WTC11 (cell line): ENCODE measurements at regions not wholly inside any gene's neighbourhood (a gene's known extent, or its start where the extent isn't known, plus 50 kb on each side); places are given as distances from the start of the nearest gene placed in this dataset.

Experiments
- ATAC-seq: fragments of 200-7000 bp; cut with Tn5 transposase; 2 replicates; pipeline ENCODE4 v1.10.0; 2021; ENCODE audit warnings: mild to moderate bottlenecking, moderate library complexity
- CTCF ChIA-PET: fragments of 300-600 bp; sonication (Branson Sonifier 250); formaldehyde crosslinking; loops from one replicate; lab custom pipeline; 2021; ENCODE audit warnings: antibody characterized with exemption; lab: Charles Lee
- POLR2A ChIA-PET: fragments of 350-600 bp; sonication (Branson Sonifier 250); formaldehyde crosslinking; loops from one replicate; lab custom pipeline; 2021; ENCODE audit warnings: antibody characterized with exemption; lab: Charles Lee
- DNase-seq: peaks from one replicate; pipeline ENCODE4 v3.0.0; 2021; ENCODE audit warnings: low spot score
- H3K27ac Mint-ChIP-seq: 2 replicates; pipeline ENCODE4 v1.8.0; 2021; ENCODE audit warnings: mixed read lengths
- H3K27me3 Mint-ChIP-seq: 2 replicates; pipeline ENCODE4 v1.8.0; 2021; ENCODE audit warnings: low read depth, mild to moderate bottlenecking, moderate library complexity, mixed read lengths
- H3K36me3 Mint-ChIP-seq: 2 replicates; pipeline ENCODE4 v1.8.0; 2021; ENCODE audit warnings: mixed read lengths
- H3K4me1 Mint-ChIP-seq: 2 replicates; pipeline ENCODE4 v1.8.0; 2022; ENCODE audit warnings: mixed read lengths
- H3K4me3 Mint-ChIP-seq: 2 replicates; pipeline ENCODE4 v1.8.0; 2021; ENCODE audit warnings: mild to moderate bottlenecking, moderate library complexity, mixed read lengths
- H3K9me3 Mint-ChIP-seq: 2 replicates; pipeline ENCODE4 v1.8.0; 2021; ENCODE audit warnings: mixed read lengths
- AR ChIP-seq: fragments of 250-450 bp; sonication (Bioruptor Pico); IDR thresholded peaks from 2 replicates; pipeline ENCODE4 v1.9.0; 2021; ENCODE audit warnings: mild to moderate bottlenecking
- ATF2 ChIP-seq: sonication (generic); formaldehyde crosslinking; IDR thresholded peaks from 2 replicates; pipeline ENCODE4 v1.8.1; 2022; ENCODE audit warnings: low read depth, missing genetic modification reagents, borderline replicate concordance
- CTCF ChIP-seq: fragments of 200-600 bp; IDR thresholded peaks from 2 replicates; pipeline ENCODE4 v1.8.0; 2022; ENCODE audit warnings: antibody characterized with exemption
- E2F5 ChIP-seq: sonication (generic); formaldehyde crosslinking; IDR thresholded peaks from 2 replicates; pipeline ENCODE4 v1.8.1; 2022; ENCODE audit warnings: mild to moderate bottlenecking, moderate library complexity, missing genetic modification reagents
- EMX1 ChIP-seq: fragments of 250-450 bp; sonication (Bioruptor Pico); IDR thresholded peaks from 2 replicates; pipeline ENCODE4 v1.8.0; 2021; ENCODE audit warnings: mild to moderate bottlenecking
- FOXP1 ChIP-seq: sonication (generic); formaldehyde crosslinking; IDR thresholded peaks from 2 replicates; pipeline ENCODE4 v1.8.0; 2022; ENCODE audit warnings: missing genetic modification reagents, mild to moderate bottlenecking, moderate library complexity, borderline replicate concordance
- GRHL2 ChIP-seq: fragments of 250-450 bp; sonication (Bioruptor Pico); IDR thresholded peaks from 2 replicates; pipeline ENCODE4 v1.8.0; 2022; ENCODE audit warnings: mild to moderate bottlenecking, moderate library complexity; ENCODE audit not compliant: insufficient replicate concordance, severe bottlenecking
- GTF2I ChIP-seq: fragments of 250-450 bp; sonication (Bioruptor Pico); conservative IDR thresholded peaks from 2 replicates; pipeline ENCODE4 v1.4.0; 2021; ENCODE audit warnings: mild to moderate bottlenecking
- IRF2 ChIP-seq: sonication (generic); formaldehyde crosslinking; IDR thresholded peaks from 2 replicates; pipeline ENCODE4 v1.8.0; 2022; ENCODE audit warnings: low read depth, missing genetic modification reagents, borderline replicate concordance
- NFE2L1 ChIP-seq: sonication (generic); formaldehyde crosslinking; IDR thresholded peaks from 2 replicates; pipeline ENCODE4 v1.8.1; 2023; ENCODE audit warnings: missing genetic modification reagents
- NR3C1 ChIP-seq: sonication (generic); formaldehyde crosslinking; conservative IDR thresholded peaks from 2 replicates; pipeline ENCODE4 v1.8.1; 2023; ENCODE audit warnings: low read depth, mild to moderate bottlenecking, missing genetic modification reagents
- PRRX2 ChIP-seq: fragments of 250-450 bp; sonication (Bioruptor Pico); IDR thresholded peaks from 2 replicates; pipeline ENCODE4 v1.8.0; 2021; ENCODE audit warnings: mild to moderate bottlenecking
- RORB ChIP-seq: fragments of 250-450 bp; sonication (Bioruptor Pico); IDR thresholded peaks from 2 replicates; pipeline ENCODE4 v1.9.0; 2021; ENCODE audit warnings: mild to moderate bottlenecking
- STAT6 ChIP-seq: sonication (generic); formaldehyde crosslinking; conservative IDR thresholded peaks from 2 replicates; pipeline ENCODE4 v1.8.1; 2023; ENCODE audit warnings: mild to moderate bottlenecking, low read depth, missing genetic modification reagents, moderate library complexity
- ZBTB21 ChIP-seq: sonication (generic); formaldehyde crosslinking; IDR thresholded peaks from 2 replicates; pipeline ENCODE4 v1.8.1; 2023; ENCODE audit warnings: mild to moderate bottlenecking, missing genetic modification reagents, borderline replicate concordance
- ZMAT4 ChIP-seq: fragments of 250-450 bp; sonication (Bioruptor Pico); IDR thresholded peaks from 2 replicates; pipeline ENCODE4 v1.9.0; 2021; ENCODE audit warnings: mild to moderate bottlenecking
- ZNF121 ChIP-seq: sonication (generic); formaldehyde crosslinking; IDR thresholded peaks from 2 replicates; pipeline ENCODE4 v1.8.0; 2023; ENCODE audit warnings: missing genetic modification reagents
- ZNF138 ChIP-seq: sonication (generic); formaldehyde crosslinking; conservative IDR thresholded peaks from 2 replicates; pipeline ENCODE4 v1.8.1; 2022; ENCODE audit warnings: mild to moderate bottlenecking, moderate library complexity, missing genetic modification reagents
- ZNF232 ChIP-seq: sonication (generic); formaldehyde crosslinking; IDR thresholded peaks from 2 replicates; pipeline ENCODE4 v1.8.0; 2022; ENCODE audit warnings: mild to moderate bottlenecking, missing genetic modification reagents
- ZNF281 ChIP-seq: sonication (generic); formaldehyde crosslinking; IDR thresholded peaks from 2 replicates; pipeline ENCODE4 v1.8.0; 2023; ENCODE audit warnings: mild to moderate bottlenecking, missing genetic modification reagents
- ZNF317 ChIP-seq: sonication (generic); formaldehyde crosslinking; IDR thresholded peaks from 2 replicates; pipeline ENCODE4 v1.8.1; 2023; ENCODE audit warnings: low read depth, mild to moderate bottlenecking, moderate library complexity, missing genetic modification reagents, borderline replicate concordance
- ZNF396 ChIP-seq: fragments of 250-450 bp; sonication (Bioruptor Pico); IDR thresholded peaks from 2 replicates; pipeline ENCODE4 v1.8.0; 2021; ENCODE audit warnings: mild to moderate bottlenecking, moderate library complexity, borderline replicate concordance

- TF ChIP-seq GRHL2 (CRISPR knock-in tag) (no peak), GTF2I (CRISPR knock-in tag) (no peak), ZNF281 (CRISPR knock-in tag) (no peak), STAT6 (no peak), FOXP1 (CRISPR knock-in tag) (no peak), CTCF (no peak), EMX1 (no peak), E2F5 (CRISPR knock-in tag) (no peak), IRF2 (CRISPR knock-in tag) (no peak), NFE2L1 (no peak), ZMAT4 (CRISPR knock-in tag) (no peak)
Measured at GRCh38 chr2:71858071-71858470, 289.6 kb downstream of the CYP26B1 start (continued).

GRCh38 chr2:71857636-71858035, 290.0 kb downstream of the CYP26B1 start:
- H3K27ac Mint-ChIP-seq, result no peak overlapping the region
- no peaks in the 10 kb centered on the region for H3K36me3 Mint-ChIP-seq
- DNase-seq (no peak), ATAC-seq (no peak)
- no peak overlapping the region for H3K4me3 Mint-ChIP-seq
- CTCF ChIA-PET, result no interaction called here
- no peaks in the 10 kb centered on the region for H3K4me1 Mint-ChIP-seq
- H3K27me3 Mint-ChIP-seq, result no peaks in the 10 kb centered on the region; the same call in 1 of the 2 replicates
- POLR2A ChIA-PET, result interaction anchor here (0.6 kb wide), 1 partner anchor 27 kb away, joined by 3 read pairs; no protein-coding TSS in a partner anchor
- H3K9me3 Mint-ChIP-seq, result peaks cover 17% of the 10 kb centered on the region
- no peak for TF ChIP-seq ZNF317
- TF ChIP-seq ATF2 (CRISPR knock-in tag), result no peak
- TF ChIP-seq ZBTB21, result no peak
- TF ChIP-seq PRRX2 (CRISPR knock-in tag), result no peak
- no peak for TF ChIP-seq RORB (CRISPR knock-in tag)
- TF ChIP-seq NR3C1 (CRISPR knock-in tag), result no peak
- TF ChIP-seq STAT6, result no peak
- no peak for TF ChIP-seq ZNF138 (CRISPR knock-in tag)
- TF ChIP-seq ZNF232 (CRISPR knock-in tag), result no peak
- no peak for TF ChIP-seq ZNF396 (CRISPR knock-in tag)
- no peak for TF ChIP-seq ZNF121
- TF ChIP-seq GRHL2 (CRISPR knock-in tag), result no peak
- no peak for TF ChIP-seq AR (CRISPR knock-in tag)
